Omental fat pad (tissue), 3 donors: ENCODE measurements at regions not wholly inside any gene's neighbourhood (a gene's known extent, or its start where the extent isn't known, plus 50 kb on each side); places are given as distances from the start of the nearest gene placed in this dataset.
"Not testable (repeated sequence)": the region's sequence is repeated elsewhere in the genome, so short reads cannot be mapped to it uniquely, and the experiment has no call there.

Experiments
- ATAC-seq: fragments of 150-250 bp; one replicate; pipeline ENCODE4 v1.9.1; 2016; ENCODE audit warnings: mild to moderate bottlenecking, moderate library complexity; ENCODE audit not compliant: low FRiP score
- DNase-seq: peaks from one replicate; pipeline ENCODE4 v3.0.0-alpha.2; 2019; ENCODE audit warnings: low spot score
- TF ChIP-seq, protein P1 (sequence below), 3 donors: fragments of 450-650 bp; IDR thresholded peaks; one replicate each; pipeline ENCODE4 v1.5.1; 2016 to 2017; ENCODE audit warnings: antibody characterized with exemption in 3 of 3, mild to moderate bottlenecking in 3 of 3, moderate library complexity in 2 of 3

DNA sequence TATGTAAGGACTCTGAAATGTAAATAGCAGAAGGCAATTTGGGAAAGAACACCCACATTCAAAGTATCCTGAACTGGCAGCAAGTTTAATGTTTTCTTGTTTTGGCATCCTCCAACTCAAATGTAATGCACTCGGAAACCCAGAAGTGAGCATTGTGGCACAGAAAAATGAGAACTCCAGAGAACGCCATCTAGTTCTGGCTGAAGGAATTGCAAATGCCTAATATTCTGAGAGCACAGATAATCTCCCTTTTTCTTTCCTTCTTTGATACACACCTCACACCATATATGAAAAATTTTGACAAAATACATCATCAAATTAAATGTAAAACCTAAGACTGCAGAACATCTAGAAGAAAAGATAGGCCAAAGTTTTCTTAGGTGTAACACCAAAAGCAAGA is 52.1 kb downstream of the PWWP3B start:
- TF ChIP-seq, protein P1, sequence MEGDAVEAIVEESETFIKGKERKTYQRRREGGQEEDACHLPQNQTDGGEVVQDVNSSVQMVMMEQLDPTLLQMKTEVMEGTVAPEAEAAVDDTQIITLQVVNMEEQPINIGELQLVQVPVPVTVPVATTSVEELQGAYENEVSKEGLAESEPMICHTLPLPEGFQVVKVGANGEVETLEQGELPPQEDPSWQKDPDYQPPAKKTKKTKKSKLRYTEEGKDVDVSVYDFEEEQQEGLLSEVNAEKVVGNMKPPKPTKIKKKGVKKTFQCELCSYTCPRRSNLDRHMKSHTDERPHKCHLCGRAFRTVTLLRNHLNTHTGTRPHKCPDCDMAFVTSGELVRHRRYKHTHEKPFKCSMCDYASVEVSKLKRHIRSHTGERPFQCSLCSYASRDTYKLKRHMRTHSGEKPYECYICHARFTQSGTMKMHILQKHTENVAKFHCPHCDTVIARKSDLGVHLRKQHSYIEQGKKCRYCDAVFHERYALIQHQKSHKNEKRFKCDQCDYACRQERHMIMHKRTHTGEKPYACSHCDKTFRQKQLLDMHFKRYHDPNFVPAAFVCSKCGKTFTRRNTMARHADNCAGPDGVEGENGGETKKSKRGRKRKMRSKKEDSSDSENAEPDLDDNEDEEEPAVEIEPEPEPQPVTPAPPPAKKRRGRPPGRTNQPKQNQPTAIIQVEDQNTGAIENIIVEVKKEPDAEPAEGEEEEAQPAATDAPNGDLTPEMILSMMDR (IDR thresholded peaks at IDR 0.05), result no peak
- DNase-seq (no peak), ATAC-seq (no peak)

DNA sequence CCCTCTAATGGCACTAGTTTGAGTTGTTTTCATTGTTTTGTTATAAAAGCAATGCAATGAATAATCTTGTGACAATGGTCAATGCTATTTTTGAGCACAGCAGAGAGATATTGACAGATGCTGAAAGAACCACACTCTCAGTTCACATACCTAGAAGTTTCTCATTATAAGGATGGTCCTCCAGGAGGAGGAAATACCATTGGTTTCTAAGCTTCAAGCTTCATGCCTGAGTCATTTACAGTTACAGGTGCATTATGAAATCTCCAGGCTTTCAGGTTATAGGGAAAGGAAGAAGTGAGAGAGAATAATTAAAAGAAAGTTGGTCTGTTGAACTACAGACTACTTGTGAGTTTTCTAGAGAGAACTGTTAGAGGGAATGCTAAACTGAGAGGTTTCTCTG is 75.3 kb downstream of the PWWP3B start:
- DNase-seq, result no peak
- TF ChIP-seq, protein P1 (IDR thresholded peaks at IDR 0.05), result no peak

DNA sequence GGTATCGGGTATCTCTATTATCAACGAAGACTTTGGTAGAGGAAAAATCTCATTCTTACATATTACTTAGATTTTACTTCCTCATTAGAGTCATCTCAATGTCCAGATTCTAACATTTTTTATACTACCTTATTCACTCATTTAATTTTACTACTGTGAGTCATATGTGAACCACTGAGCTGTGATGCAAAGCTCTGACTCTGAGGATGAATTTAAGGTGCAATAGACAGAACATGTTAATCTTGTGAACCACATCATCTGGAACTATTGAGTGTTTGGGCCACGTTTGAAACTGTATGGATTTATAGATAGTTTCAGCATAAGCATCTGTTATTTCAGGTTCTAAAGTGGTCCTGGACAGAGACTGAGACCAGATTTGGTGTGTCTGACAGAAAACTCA is 78.4 kb downstream of the PWWP3B start:
- TF ChIP-seq, protein P1 (IDR thresholded peaks at IDR 0.05), result no peak
- no peak for ATAC-seq
- DNase-seq, result no peak

More for the DNA sequence above, 75.3 kb downstream of the PWWP3B start:
- no peak for ATAC-seq

DNA sequence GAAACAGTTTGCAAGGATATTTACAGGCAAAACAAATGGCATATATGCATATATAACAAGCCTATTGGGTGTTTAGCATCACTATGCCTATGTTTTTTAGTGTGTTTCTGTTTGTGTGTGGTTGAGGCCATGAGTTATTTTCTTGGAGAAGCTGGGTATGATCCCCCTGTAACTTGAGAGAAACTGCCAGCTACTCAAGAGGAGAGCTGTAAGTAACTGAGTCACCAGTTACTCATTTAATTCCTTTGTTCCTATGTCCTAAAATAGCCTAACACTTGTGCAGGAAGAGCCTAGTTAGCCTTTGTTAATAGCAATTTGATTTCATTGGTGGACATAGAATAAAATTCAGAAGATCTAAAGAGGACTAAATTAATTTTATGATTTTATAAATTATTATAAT is 79.1 kb downstream of the PWWP3B start:
- TF ChIP-seq, protein P1 (IDR thresholded peaks at IDR 0.05), result no peak
- ATAC-seq (no peak), DNase-seq (no peak)

DNA sequence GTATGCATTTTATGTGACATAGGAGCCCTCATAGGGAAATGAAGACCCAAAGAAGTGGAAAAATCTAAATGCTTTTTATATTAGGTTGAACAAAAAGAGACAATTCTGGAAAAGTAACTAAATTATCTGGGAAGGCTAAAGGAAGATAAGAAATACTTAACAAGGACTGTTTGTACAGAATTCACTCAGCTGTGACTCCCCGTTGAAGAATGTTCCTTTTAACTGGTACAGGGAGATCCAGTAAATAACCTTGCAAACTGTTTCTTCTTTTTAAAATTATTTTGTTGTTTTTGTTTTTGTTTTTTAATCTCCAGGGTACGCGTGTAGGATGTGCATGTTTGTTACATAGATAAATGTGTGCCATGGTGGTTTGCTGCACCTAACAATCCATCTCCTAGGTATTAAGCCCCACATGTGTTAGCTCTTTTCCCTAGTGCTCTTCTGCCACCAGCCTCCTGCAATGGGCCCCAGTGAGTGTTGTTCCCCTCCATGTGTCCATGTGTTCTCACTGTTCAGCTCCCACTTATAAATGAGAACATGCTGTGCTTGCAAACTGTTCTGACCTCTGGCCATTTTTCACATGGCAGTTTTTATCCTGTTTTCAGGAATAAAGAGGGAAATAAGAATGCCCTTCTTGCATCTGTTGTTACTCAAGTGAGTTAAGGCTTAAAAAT is 81.7 kb downstream of the PWWP3B start:
- TF ChIP-seq, protein P1 (IDR thresholded peaks at IDR 0.05), result no peak
- ATAC-seq, result peak; percentile 75
- no peak for DNase-seq

DNA sequence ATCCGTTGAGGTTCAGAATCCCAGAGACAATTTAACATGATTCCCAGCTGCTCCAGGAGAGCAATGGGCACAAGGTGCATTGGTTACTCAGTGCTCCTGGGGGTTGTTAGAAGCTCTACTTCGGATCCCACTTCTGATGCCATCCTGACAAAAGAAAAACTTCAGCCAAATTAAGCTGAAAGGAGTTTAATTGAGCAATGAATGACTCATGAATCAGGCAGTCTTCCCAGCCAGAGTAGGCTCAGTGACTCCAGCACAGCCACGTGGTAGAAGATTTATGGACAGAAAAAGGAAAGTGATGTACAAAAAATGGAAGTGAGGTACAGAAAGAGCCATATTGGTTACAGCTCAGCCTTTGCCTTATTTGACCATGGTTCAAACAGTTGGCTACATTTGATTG is 95.7 kb downstream of the PWWP3B start:
- TF ChIP-seq, protein P1 (IDR thresholded peaks at IDR 0.05), result no peak
- ATAC-seq, result no peak

DNA sequence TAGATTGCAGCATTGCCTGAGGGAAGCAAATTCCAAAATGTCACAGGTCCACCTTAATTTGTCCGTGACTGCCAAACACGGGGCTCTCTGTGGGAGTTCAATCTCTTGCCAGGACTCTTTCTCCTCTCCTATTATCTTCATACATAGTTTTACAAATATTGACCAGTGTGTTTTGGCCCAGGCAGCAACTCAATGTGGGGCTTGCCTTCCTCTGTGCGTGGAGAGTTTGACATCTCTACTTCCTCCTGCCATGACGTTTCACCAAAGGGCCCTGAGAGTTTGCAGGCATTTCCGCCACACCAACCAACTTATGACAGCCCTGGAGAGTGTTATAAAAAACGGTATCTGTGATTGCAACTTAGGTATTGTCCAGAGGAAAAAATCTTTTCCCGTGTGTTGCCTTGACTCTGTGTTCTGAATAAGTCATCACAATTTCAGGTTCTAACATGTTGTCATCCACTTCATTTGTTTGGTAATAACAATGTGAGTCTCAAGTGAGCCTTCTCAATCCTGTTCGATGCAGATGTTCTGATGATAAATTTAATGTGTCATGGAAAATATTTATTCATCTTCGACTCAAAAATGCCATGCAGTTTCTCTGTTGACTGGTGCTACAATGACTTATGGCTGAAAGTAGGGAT is 106.0 kb downstream of the PWWP3B start:
- not testable (repeated sequence) for ATAC-seq, DNase-seq

More for the DNA sequence above, 95.7 kb downstream of the PWWP3B start:
- no peak for DNase-seq

DNA sequence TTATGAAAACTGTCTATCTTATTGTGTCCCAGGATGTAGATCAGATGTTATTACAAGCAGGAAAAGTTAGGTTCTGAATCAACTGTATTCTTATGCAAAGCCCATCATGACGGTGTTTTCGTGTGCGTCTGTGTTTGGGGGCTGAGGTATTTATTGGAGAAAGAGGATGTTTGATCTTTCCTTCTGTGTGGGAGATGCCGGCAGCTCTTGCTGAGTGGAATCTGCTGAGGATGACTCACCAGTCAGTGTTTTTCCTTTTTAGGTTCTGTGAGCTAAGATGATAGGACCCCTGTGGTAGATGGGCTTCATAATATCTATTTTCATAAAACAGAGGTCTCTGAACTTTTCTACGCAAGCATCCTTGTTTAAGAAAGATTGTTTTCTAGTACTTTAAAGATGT is 107.1 kb downstream of the PWWP3B start:
- peak; percentile 79 for ATAC-seq
- DNase-seq, result not testable (repeated sequence)
